Trophoblast cell (in vitro differentiated cells and primary cell): ENCODE measurements at regions not wholly inside any gene's neighbourhood (a gene's known extent, or its start where the extent isn't known, plus 50 kb on each side); places are given as distances from the start of the nearest gene placed in this dataset.

Experiments
- DNase-seq, 2 donors: peaks; one replicate each; pipeline ENCODE4 v3.0.0-alpha.2; 2016
- H2AFZ ChIP-seq: 2 replicates; pipeline ENCODE4 v1.6.1; 2013; ENCODE audit warnings: low read length, moderate library complexity, mild to moderate bottlenecking; ENCODE audit not compliant: insufficient read depth, poor library complexity
- H2AK5ac ChIP-seq: 2 replicates; pipeline ENCODE4 v1.6.1; 2013; ENCODE audit warnings: mild to moderate bottlenecking, low read length
- H2BK120ac ChIP-seq: 2 replicates; pipeline ENCODE4 v1.6.1; 2013; ENCODE audit warnings: low read length, mild to moderate bottlenecking, moderate library complexity; ENCODE audit not compliant: insufficient read depth, poor library complexity
- H2BK12ac ChIP-seq: 2 replicates; pipeline ENCODE4 v1.6.1; 2013; ENCODE audit warnings: mild to moderate bottlenecking, low read length, moderate library complexity
- H2BK5ac ChIP-seq: 2 replicates; pipeline ENCODE4 v1.6.1; 2013; ENCODE audit warnings: low read length, low read depth, moderate library complexity, mild to moderate bottlenecking; ENCODE audit not compliant: poor library complexity
- H3K14ac ChIP-seq: 2 replicates; pipeline ENCODE4 v1.6.1; 2013; ENCODE audit warnings: mild to moderate bottlenecking, low read length
- H3K18ac ChIP-seq: 2 replicates; pipeline ENCODE4 v1.6.1; 2013; ENCODE audit warnings: mild to moderate bottlenecking, low read length
- H3K23ac ChIP-seq: 2 replicates; pipeline ENCODE4 v1.6.1; 2013; ENCODE audit warnings: low read length
- H3K27ac ChIP-seq: 2 replicates; pipeline ENCODE4 v1.5.1; 2013; ENCODE audit warnings: low read depth, mild to moderate bottlenecking, inconsistent platforms, low read length, moderate library complexity
- H3K27me3 ChIP-seq: 2 replicates; pipeline ENCODE4 v1.6.1; 2013; ENCODE audit warnings: inconsistent platforms, mild to moderate bottlenecking, low read length, moderate library complexity; ENCODE audit not compliant: insufficient read depth
- H3K36me3 ChIP-seq, 2 experiments: 1 replicate in 1 of 2; 2 replicates in 1 of 2; pipeline ENCODE4 v1.6.1; 2013; ENCODE audit warnings: low read length in 2 of 2, mild to moderate bottlenecking in 2 of 2, moderate library complexity in 1 of 2; ENCODE audit not compliant: insufficient read depth in 2 of 2, control insufficient read depth in 1 of 2
- H3K4ac ChIP-seq: 2 replicates; pipeline ENCODE4 v1.6.1; 2013; ENCODE audit warnings: low read depth, mild to moderate bottlenecking, low read length, moderate library complexity
- H3K4me1 ChIP-seq, 2 experiments: 1 replicate in 1 of 2; 2 replicates in 1 of 2; pipeline ENCODE4 v1.6.1; 2013; ENCODE audit warnings: low read length in 2 of 2, mild to moderate bottlenecking in 2 of 2, moderate library complexity in 1 of 2; ENCODE audit not compliant: insufficient read depth in 2 of 2, control insufficient read depth in 1 of 2
- H3K4me2 ChIP-seq: 2 replicates; pipeline ENCODE4 v1.6.1; 2013; ENCODE audit warnings: inconsistent platforms, mild to moderate bottlenecking, low read length, moderate library complexity
- H3K4me3 ChIP-seq: 2 replicates; pipeline ENCODE4 v1.5.1; 2013; ENCODE audit warnings: mild to moderate bottlenecking, low read depth, low read length, inconsistent platforms
- H3K79me1 ChIP-seq: one replicate; pipeline ENCODE4 v1.6.1; 2013; ENCODE audit warnings: low read length
- H3K79me2 ChIP-seq: 2 replicates; pipeline ENCODE4 v1.6.1; 2013; ENCODE audit warnings: low read length, mild to moderate bottlenecking; ENCODE audit not compliant: control insufficient read depth, insufficient read depth, poor library complexity
- H3K9ac ChIP-seq: 2 replicates; pipeline ENCODE4 v1.6.1; 2013; ENCODE audit warnings: mild to moderate bottlenecking, low read length
- H3K9me3 ChIP-seq: 2 replicates; pipeline ENCODE4 v1.6.1; 2013; ENCODE audit warnings: low read depth, mild to moderate bottlenecking, control low read depth, inconsistent platforms, low read length; ENCODE audit not compliant: insufficient read depth
- H4K12ac ChIP-seq: 2 replicates; pipeline ENCODE4 v1.6.1; 2013; ENCODE audit warnings: low read depth, mild to moderate bottlenecking, low read length, moderate library complexity
- H4K8ac ChIP-seq: 2 replicates; pipeline ENCODE4 v1.6.1; 2013; ENCODE audit warnings: low read depth, mild to moderate bottlenecking, low read length, moderate library complexity
- H4K91ac ChIP-seq: one replicate; pipeline ENCODE4 v1.6.1; 2013; ENCODE audit warnings: low read depth, mild to moderate bottlenecking, low read length, moderate library complexity
- WGBS: extraction: QIAGEN DNeasy Blood & Tissue Kit; methylation state at CpG from one replicate; pipeline ENCODE4 v1.1.7; 2013; ENCODE audit warnings: missing lambda C conversion rate; ENCODE audit not compliant: insufficient read length, insufficient coverage; ENCODE audit errors: extremely low coverage; 5-methylcytosine and 5-hydroxymethylcytosine counted together

DNA sequence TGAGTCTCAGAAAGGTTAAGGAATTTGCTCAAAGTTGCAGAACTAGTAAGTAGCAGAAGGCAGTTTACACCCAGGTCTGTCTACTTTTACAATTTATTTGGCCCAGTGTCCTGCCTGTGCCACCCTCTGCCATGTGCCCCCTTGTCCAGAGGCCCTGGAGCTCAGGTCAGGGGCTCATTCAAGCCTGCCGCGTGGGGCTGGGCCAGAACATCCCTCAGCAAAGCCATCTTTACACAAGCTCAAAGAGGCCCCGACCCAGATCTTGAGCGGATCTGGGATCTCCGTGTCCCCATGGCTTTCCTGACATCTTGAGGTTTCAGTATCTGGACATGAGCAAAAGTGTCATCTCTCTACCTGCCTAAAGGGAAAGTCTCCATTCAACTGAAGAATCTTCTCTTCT lies 76.4 kb upstream of the VSTM2B start:
- Histone ChIP-seq H3K4me3 (no peak overlapping the region), H3K18ac (no peak overlapping the region), H3K27me3 (no peaks in the 10 kb centered on the region), H3K9me3 (peaks cover 6% of the 10 kb centered on the region), H3K79me1 (no peaks in the 10 kb centered on the region), H3K27ac (no peak overlapping the region), H3K4me2 (no peak overlapping the region), H3K9ac (no peak overlapping the region), H4K8ac (no peak overlapping the region), H4K91ac (no peak overlapping the region), H2AFZ (no peak overlapping the region), H2BK120ac (no peak overlapping the region), H3K4ac (no peak overlapping the region), H2BK5ac (no peak overlapping the region), H2AK5ac (no peak overlapping the region), H3K14ac (no peak overlapping the region), H2BK12ac (no peak overlapping the region), H4K12ac (no peak overlapping the region), H3K79me2 (no peaks in the 10 kb centered on the region), H3K36me3 (no peaks in the 10 kb centered on the region), H3K23ac (no peak overlapping the region), H3K4me1 (no peaks in the 10 kb centered on the region)
- WGBS = no CpG with 5 or more reads among the region's 5 CpGs
- DNase-seq = no peak

GRCh38 chr19:29450306-29450705 lies 75.5 kb upstream of the VSTM2B start:
- no peak overlapping the region for H3K23ac ChIP-seq
- no peak overlapping the region for H3K4ac ChIP-seq
- no peak overlapping the region for H2AK5ac ChIP-seq
- no peaks in the 10 kb centered on the region for H3K36me3 ChIP-seq
- no CpG with 5 or more reads among the region's 4 CpGs for WGBS
- H3K14ac ChIP-seq = no peak overlapping the region
- no peak for DNase-seq
- no peak overlapping the region for H2BK120ac ChIP-seq
- no peaks in the 10 kb centered on the region for H3K79me1 ChIP-seq
- H3K4me2 ChIP-seq = no peak overlapping the region
- no peak overlapping the region for H3K18ac ChIP-seq
- H4K8ac ChIP-seq = no peak overlapping the region
- H3K4me3 ChIP-seq = no peak overlapping the region
- no peaks in the 10 kb centered on the region for H3K79me2 ChIP-seq
- H3K4me1 ChIP-seq = no peaks in the 10 kb centered on the region
- no peak overlapping the region for H2BK12ac ChIP-seq
- no peak overlapping the region for H4K91ac ChIP-seq
- H2AFZ ChIP-seq = no peak overlapping the region
- H3K27me3 ChIP-seq = no peaks in the 10 kb centered on the region
- no peak overlapping the region for H2BK5ac ChIP-seq
- H3K9ac ChIP-seq = no peak overlapping the region
- no peak overlapping the region for H4K12ac ChIP-seq
- H3K9me3 ChIP-seq = peaks cover 4% of the 10 kb centered on the region
- H3K27ac ChIP-seq = no peak overlapping the region

DNA sequence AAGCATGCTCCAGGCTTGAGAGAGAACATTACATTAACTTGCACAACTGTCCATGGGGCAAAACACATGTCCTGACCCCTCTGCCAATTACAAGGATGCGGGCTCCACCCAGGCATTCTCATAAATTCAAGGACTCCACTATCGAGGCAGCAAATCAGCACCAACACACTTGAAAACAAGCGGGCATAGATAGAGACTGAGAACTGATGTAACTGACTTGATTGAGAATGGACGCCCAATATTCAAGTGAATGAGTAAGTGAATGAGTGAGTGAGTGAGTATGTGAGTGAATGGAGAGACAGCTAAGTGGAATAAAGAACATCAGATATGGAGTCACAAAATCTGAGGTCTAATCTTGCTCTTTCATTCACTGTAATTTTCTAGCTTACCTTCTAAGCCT lies 75.0 kb upstream of the VSTM2B start:
- Histone ChIP-seq H3K9ac (no peak overlapping the region), H3K9me3 (peaks cover 8% of the 10 kb centered on the region), H4K8ac (no peak overlapping the region), H3K18ac (no peak overlapping the region), H3K27me3 (no peaks in the 10 kb centered on the region), H3K36me3 (no peaks in the 10 kb centered on the region), H2AK5ac (no peak overlapping the region), H2AFZ (no peak overlapping the region), H2BK5ac (no peak overlapping the region), H3K27ac (no peak overlapping the region), H4K12ac (no peak overlapping the region), H3K4me2 (no peak overlapping the region), H2BK120ac (no peak overlapping the region), H3K4me1 (no peaks in the 10 kb centered on the region), H3K4me3 (no peak overlapping the region), H3K79me2 (no peaks in the 10 kb centered on the region), H3K4ac (no peak overlapping the region), H3K14ac (no peak overlapping the region), H3K79me1 (no peaks in the 10 kb centered on the region), H2BK12ac (no peak overlapping the region), H4K91ac (no peak overlapping the region), H3K23ac (no peak overlapping the region)
- DNase-seq = no peak
- no CpG with 5 or more reads among the region's 4 CpGs for WGBS

GRCh38 chr19:29454109-29454508 lies 71.7 kb upstream of the VSTM2B start:
- Histone ChIP-seq H2AK5ac (no peak overlapping the region), H3K18ac (no peak overlapping the region), H3K4me3 (no peak overlapping the region), H3K9ac (no peak overlapping the region), H2BK12ac (no peak overlapping the region), H3K36me3 (no peaks in the 10 kb centered on the region), H3K4me2 (no peak overlapping the region), H3K4me1 (no peaks in the 10 kb centered on the region), H2AFZ (no peak overlapping the region), H2BK120ac (no peak overlapping the region), H3K14ac (no peak overlapping the region), H3K9me3 (peaks cover 8% of the 10 kb centered on the region), H3K27me3 (no peaks in the 10 kb centered on the region), H3K79me2 (no peaks in the 10 kb centered on the region), H3K23ac (no peak overlapping the region), H4K8ac (no peak overlapping the region), H4K91ac (no peak overlapping the region), H3K27ac (no peak overlapping the region), H3K4ac (no peak overlapping the region), H2BK5ac (no peak overlapping the region), H3K79me1 (no peaks in the 10 kb centered on the region), H4K12ac (no peak overlapping the region)
- WGBS = no CpG with 5 or more reads among the region's 15 CpGs
- no peak for DNase-seq
